VCaP (cell line): ENCODE measurements at regions not wholly inside any gene's neighbourhood (a gene's known extent, or its start where the extent isn't known, plus 50 kb on each side); places are given as distances from the start of the nearest gene placed in this dataset.
A peak's percentile ranks its signal among the peaks of the same experiment; 100 is the strongest.
"Not testable (repeated sequence)": the region's sequence is repeated elsewhere in the genome, so short reads cannot be mapped to it uniquely, and the experiment has no call there.

Experiments used
- H3K27ac ChIP-seq: fragments of 450-650 bp; 2 replicates; pipeline ENCODE4 v1.5.1; 2017
- CTCF ChIP-seq: fragments of 450-650 bp; conservative IDR thresholded peaks from 2 replicates; pipeline ENCODE4 v1.5.1; 2017; ENCODE audit warnings: mild to moderate bottlenecking, moderate library complexity

- TF ChIP-seq CTCF, result no peak
- H3K27ac ChIP-seq, result no peak overlapping the region
Measured at GRCh38 chr1:111063595-111063994, 76.3 kb downstream of the DRAM2 start.

- TF ChIP-seq CTCF, result no peak
- H3K27ac ChIP-seq, result no peak overlapping the region
Measured at GRCh38 chr1:111062624-111063023, 77.3 kb downstream of the DRAM2 start.

- no peak overlapping the region for H3K27ac ChIP-seq
- TF ChIP-seq CTCF, result no peak
Measured at GRCh38 chr1:111062081-111062480, 77.8 kb downstream of the DRAM2 start.

GRCh38 chr1:111054656-111055055 lies 85.2 kb downstream of the DRAM2 start:
- no peak for TF ChIP-seq CTCF
- H3K27ac ChIP-seq, result no peak overlapping the region

GRCh38 chr1:111052246-111052645 lies 87.6 kb downstream of the DRAM2 start:
- no peak for TF ChIP-seq CTCF
- no peak overlapping the region for H3K27ac ChIP-seq

- H3K27ac ChIP-seq, result not testable (repeated sequence)
Measured at GRCh38 chr1:111048253-111048652, 84.5 kb upstream of the LRIF1 start.

- no peak; the same call in 1 of the 2 replicates for TF ChIP-seq CTCF
- H3K27ac ChIP-seq, result peak overlapping the region; percentile 42
Measured at GRCh38 chr1:111045033-111045722, 81.5 kb upstream of the LRIF1 start.

GRCh38 chr1:111032295-111032897 lies 68.7 kb upstream of the LRIF1 start:
- H3K27ac ChIP-seq, result no peak overlapping the region
- peak; percentile 84 for TF ChIP-seq CTCF
